GM18861 (cell line): ENCODE measurements at regions not wholly inside any gene's neighbourhood (a gene's known extent, or its start where the extent isn't known, plus 50 kb on each side); places are given as distances from the start of the nearest gene placed in this dataset.
A peak's percentile ranks its signal among the peaks of the same experiment; 100 is the strongest.
"Not testable (repeated sequence)": the region's sequence is repeated elsewhere in the genome, so short reads cannot be mapped to it uniquely, and the experiment has no call there.

Experiments
- ATAC-seq: cut with Tn5 transposase; IDR thresholded peaks from one replicate; pipeline ENCODE4 v1.9.1; 2021; ENCODE audit not compliant: unreplicated experiment

- ATAC-seq = no peak
These were observed 52.3 kb upstream of the ARMC3 start for GRCh38 chr10:22875581-22875980.

GRCh38 chr10:22874189-22874854, 53.5 kb upstream of the ARMC3 start:
- ATAC-seq = no peak

- ATAC-seq = peak; percentile 48
These were observed 71.3 kb upstream of the ARMC3 start for GRCh38 chr10:22856444-22857074.

GRCh38 chr10:22854935-22855421, 72.9 kb upstream of the ARMC3 start:
- no peak for ATAC-seq

GRCh38 chr10:22853906-22854447, 73.9 kb upstream of the ARMC3 start:
- ATAC-seq = no peak

- no peak for ATAC-seq
These were observed 75.0 kb upstream of the ARMC3 start for GRCh38 chr10:22852712-22853353.

GRCh38 chr10:22851865-22852239, 76.0 kb upstream of the ARMC3 start:
- no peak for ATAC-seq

GRCh38 chr10:22850541-22850940, 77.3 kb upstream of the ARMC3 start:
- no peak for ATAC-seq

- ATAC-seq = no peak
These were observed 78.6 kb upstream of the ARMC3 start for GRCh38 chr10:22849077-22849805.

- no peak for ATAC-seq
These were observed 79.3 kb upstream of the ARMC3 start for GRCh38 chr10:22848509-22848908.

- ATAC-seq = no peak
These were observed 81.6 kb upstream of the ARMC3 start for GRCh38 chr10:22846294-22846693.

GRCh38 chr10:22839639-22840038, 88.2 kb upstream of the ARMC3 start:
- ATAC-seq = no peak

- no peak for ATAC-seq
These were observed 90.1 kb upstream of the ARMC3 start for GRCh38 chr10:22837771-22838170.

- ATAC-seq = no peak
These were observed 90.5 kb upstream of the ARMC3 start for GRCh38 chr10:22837351-22837750.

GRCh38 chr10:22834471-22834870, 93.4 kb upstream of the ARMC3 start:
- ATAC-seq = no peak

GRCh38 chr10:22833781-22834180, 94.1 kb upstream of the ARMC3 start:
- ATAC-seq = no peak

GRCh38 chr10:22833353-22833752, 94.5 kb upstream of the ARMC3 start:
- ATAC-seq = no peak

GRCh38 chr10:22832851-22833250, 95.0 kb upstream of the ARMC3 start:
- no peak for ATAC-seq

- ATAC-seq = no peak
These were observed 95.7 kb upstream of the ARMC3 start for GRCh38 chr10:22832066-22832602.

- no peak for ATAC-seq
These were observed 96.3 kb upstream of the ARMC3 start for GRCh38 chr10:22831586-22831985.

- ATAC-seq = not testable (repeated sequence)
These were observed 99.1 kb upstream of the ARMC3 start for GRCh38 chr10:22828712-22829111.
